Colon (tissue), 2 donors: ENCODE measurements at regions not wholly inside any gene's neighbourhood (a gene's known extent, or its start where the extent isn't known, plus 50 kb on each side); places are given as distances from the start of the nearest gene placed in this dataset.
"Not testable (repeated sequence)": the region's sequence is repeated elsewhere in the genome, so short reads cannot be mapped to it uniquely, and the experiment has no call there.

Experiments
- FAIRE-seq: peaks from 2 replicates; lab custom pipeline; 2012; peaks lifted over from hg19 to GRCh38; lab: Jason Lieb, UNC
- donor health status: control.
- donor health status: control.

GRCh38 chr3:25895443-25895842 lies 105.6 kb downstream of the OXSM start:
- FAIRE-seq: no peak

GRCh38 chr3:25897019-25897418 lies 107.1 kb downstream of the OXSM start:
- FAIRE-seq: no peak

- FAIRE-seq: no peak
These were observed 109.6 kb downstream of the OXSM start for GRCh38 chr3:25899352-25900101.

GRCh38 chr3:25900161-25900560 lies 110.3 kb downstream of the OXSM start:
- FAIRE-seq: no peak

GRCh38 chr3:25901796-25902195 lies 111.9 kb downstream of the OXSM start:
- FAIRE-seq: no peak

GRCh38 chr3:25902586-25902985 lies 112.7 kb downstream of the OXSM start:
- no peak for FAIRE-seq

GRCh38 chr3:25903371-25904129 lies 113.7 kb downstream of the OXSM start:
- no peak for FAIRE-seq

GRCh38 chr3:25904206-25904605 lies 114.3 kb downstream of the OXSM start:
- no peak for FAIRE-seq

GRCh38 chr3:25906132-25906906 lies 116.4 kb downstream of the OXSM start:
- FAIRE-seq: no peak

GRCh38 chr3:25907081-25907480 lies 117.2 kb downstream of the OXSM start:
- FAIRE-seq: no peak

GRCh38 chr3:25910105-25910504 lies 120.2 kb downstream of the OXSM start:
- no peak for FAIRE-seq

- FAIRE-seq: no peak
These were observed 121.1 kb downstream of the OXSM start for GRCh38 chr3:25910997-25911396.

- FAIRE-seq: no peak
These were observed 121.8 kb downstream of the OXSM start for GRCh38 chr3:25911525-25912295.

GRCh38 chr3:25913179-25913578 lies 123.3 kb downstream of the OXSM start:
- FAIRE-seq: no peak

GRCh38 chr3:25915673-25916072 lies 125.8 kb downstream of the OXSM start:
- FAIRE-seq: no peak

GRCh38 chr3:25916321-25916720 lies 126.4 kb downstream of the OXSM start:
- no peak for FAIRE-seq

GRCh38 chr3:25931967-25932366 lies 142.1 kb downstream of the OXSM start:
- not testable (repeated sequence) for FAIRE-seq

- no peak for FAIRE-seq
These were observed 148.9 kb downstream of the OXSM start for GRCh38 chr3:25938566-25939325.

GRCh38 chr3:25940935-25941334 lies 151.0 kb downstream of the OXSM start:
- no peak for FAIRE-seq

GRCh38 chr3:25944329-25944728 lies 154.4 kb downstream of the OXSM start:
- no peak for FAIRE-seq

- FAIRE-seq: no peak
These were observed 155.5 kb downstream of the OXSM start for GRCh38 chr3:25945366-25945765.
